GM06990 (cell line): ENCODE measurements at regions not wholly inside any gene's neighbourhood (a gene's known extent, or its start where the extent isn't known, plus 50 kb on each side); places are given as distances from the start of the nearest gene placed in this dataset.

Source experiments
- DNase-seq: peaks from one replicate; pipeline ENCODE4 v3.0.0-alpha.2; 2011; ENCODE audit not compliant: insufficient read length; ENCODE audit errors: extremely low read depth
- H3K27me3 ChIP-seq: replicated peaks from 2 replicates; pipeline ENCODE4 v1.6.0; 2011; ENCODE audit warnings: low read length; ENCODE audit not compliant: control insufficient read depth, insufficient read depth
- H3K36me3 ChIP-seq: 2 replicates; pipeline ENCODE4 v1.5.1; 2011; ENCODE audit warnings: low read length; ENCODE audit not compliant: control insufficient read depth, insufficient read depth
- H3K4me3 ChIP-seq: replicated peaks from 2 replicates; pipeline ENCODE4 v1.5.1; 2011; ENCODE audit warnings: low read depth, mild to moderate bottlenecking, control low read depth, low read length
- TF ChIP-seq, protein P1 (sequence below): IDR thresholded peaks from 2 replicates; pipeline ENCODE4 v1.5.1; 2011; ENCODE audit warnings: low read length, control low read depth, mild to moderate bottlenecking, inconsistent platforms; ENCODE audit not compliant: insufficient read depth, poor library complexity, severe bottlenecking

DNA sequence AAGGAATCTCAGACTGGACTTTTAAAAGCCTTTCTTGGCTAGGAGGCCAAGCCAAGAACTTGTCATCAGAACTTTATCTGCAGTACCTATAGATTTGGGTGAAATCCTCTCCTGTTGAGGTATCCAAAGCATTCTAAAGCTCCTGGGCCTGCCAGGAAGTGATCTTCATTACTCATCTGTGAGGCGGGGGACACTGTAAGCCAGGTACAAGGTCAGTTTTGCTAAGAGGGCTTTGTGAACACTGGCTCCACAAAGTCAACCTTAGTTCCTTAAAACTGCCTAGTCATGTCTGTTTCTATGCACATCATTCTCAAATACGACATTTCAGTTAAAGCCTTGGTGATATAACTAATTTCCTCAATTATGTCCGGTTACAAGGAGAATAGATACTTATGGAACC lies 236.7 kb downstream of the PIK3R1 start:
- TF ChIP-seq, protein P1, sequence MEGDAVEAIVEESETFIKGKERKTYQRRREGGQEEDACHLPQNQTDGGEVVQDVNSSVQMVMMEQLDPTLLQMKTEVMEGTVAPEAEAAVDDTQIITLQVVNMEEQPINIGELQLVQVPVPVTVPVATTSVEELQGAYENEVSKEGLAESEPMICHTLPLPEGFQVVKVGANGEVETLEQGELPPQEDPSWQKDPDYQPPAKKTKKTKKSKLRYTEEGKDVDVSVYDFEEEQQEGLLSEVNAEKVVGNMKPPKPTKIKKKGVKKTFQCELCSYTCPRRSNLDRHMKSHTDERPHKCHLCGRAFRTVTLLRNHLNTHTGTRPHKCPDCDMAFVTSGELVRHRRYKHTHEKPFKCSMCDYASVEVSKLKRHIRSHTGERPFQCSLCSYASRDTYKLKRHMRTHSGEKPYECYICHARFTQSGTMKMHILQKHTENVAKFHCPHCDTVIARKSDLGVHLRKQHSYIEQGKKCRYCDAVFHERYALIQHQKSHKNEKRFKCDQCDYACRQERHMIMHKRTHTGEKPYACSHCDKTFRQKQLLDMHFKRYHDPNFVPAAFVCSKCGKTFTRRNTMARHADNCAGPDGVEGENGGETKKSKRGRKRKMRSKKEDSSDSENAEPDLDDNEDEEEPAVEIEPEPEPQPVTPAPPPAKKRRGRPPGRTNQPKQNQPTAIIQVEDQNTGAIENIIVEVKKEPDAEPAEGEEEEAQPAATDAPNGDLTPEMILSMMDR = no peak
- H3K36me3 ChIP-seq = no peaks in the 10 kb centered on the region
- DNase-seq = no peak
- no peaks in the 10 kb centered on the region for H3K27me3 ChIP-seq
- H3K4me3 ChIP-seq = no peak overlapping the region

DNA sequence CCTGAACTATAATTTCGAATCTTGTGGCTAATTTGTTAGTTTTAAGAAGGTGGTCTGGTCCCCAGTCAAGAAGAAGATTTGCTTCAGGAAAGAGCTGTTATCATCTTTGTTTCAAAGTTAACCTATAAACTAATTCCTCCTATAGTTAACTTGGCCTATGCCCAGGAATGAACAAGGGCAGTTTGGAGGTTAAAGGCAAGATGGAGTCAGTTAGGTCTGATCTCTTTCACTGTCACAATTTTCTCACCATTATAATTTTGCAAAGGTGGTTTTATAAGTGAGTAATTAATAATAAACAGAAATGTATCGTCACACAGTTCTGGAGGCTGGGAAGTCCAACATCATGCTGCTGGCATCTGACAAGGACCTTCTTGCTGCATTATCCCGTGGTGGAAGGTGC lies 238.6 kb downstream of the PIK3R1 start:
- Histone ChIP-seq H3K27me3 (no peaks in the 10 kb centered on the region), H3K4me3 (no peak overlapping the region), H3K36me3 (no peaks in the 10 kb centered on the region)
- DNase-seq = no peak
- TF ChIP-seq, protein P1 = no peak

DNA sequence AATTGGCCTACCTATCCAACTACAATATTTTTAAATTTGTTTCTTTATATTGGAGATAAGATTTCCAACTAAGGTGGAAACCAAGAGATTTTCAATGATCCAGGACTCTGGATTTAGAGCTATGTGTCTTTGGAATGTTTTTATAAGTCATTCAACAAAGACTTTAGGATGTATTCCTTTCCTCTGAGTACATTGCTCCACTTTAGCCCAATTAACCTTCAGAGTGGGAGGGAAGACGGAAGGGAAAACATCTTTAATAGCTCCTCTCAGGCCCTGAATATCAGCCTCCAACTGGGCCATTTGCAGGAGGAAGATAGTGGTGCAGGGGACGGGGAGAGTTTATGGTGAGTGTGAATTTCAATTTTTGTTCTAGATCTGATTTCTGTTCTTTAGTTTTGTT lies 239.2 kb downstream of the PIK3R1 start:
- Histone ChIP-seq H3K36me3 (no peaks in the 10 kb centered on the region), H3K27me3 (no peaks in the 10 kb centered on the region), H3K4me3 (no peak overlapping the region)
- no peak for DNase-seq
- TF ChIP-seq, protein P1 = no peak

DNA sequence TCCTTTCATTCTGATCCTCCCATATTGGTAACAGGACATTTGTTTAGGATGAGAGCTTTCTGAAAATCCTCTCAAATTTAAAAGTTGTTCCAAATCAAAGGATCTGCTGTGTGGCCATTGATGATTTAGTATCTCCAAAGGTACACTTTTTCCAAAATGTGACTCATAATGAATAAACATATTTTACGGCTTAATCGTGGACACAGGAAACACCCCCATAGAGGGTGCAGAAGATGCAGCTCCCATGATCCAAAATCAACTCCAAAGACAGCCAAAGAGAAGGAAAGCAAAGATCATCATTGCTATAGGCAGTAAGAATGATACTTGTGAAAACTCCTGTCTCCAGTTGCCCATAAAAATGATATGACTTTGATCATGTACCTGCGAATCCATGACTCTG lies 239.7 kb downstream of the PIK3R1 start:
- Histone ChIP-seq H3K27me3 (no peaks in the 10 kb centered on the region), H3K36me3 (no peaks in the 10 kb centered on the region), H3K4me3 (no peak overlapping the region)
- DNase-seq = no peak
- TF ChIP-seq, protein P1 = no peak

DNA sequence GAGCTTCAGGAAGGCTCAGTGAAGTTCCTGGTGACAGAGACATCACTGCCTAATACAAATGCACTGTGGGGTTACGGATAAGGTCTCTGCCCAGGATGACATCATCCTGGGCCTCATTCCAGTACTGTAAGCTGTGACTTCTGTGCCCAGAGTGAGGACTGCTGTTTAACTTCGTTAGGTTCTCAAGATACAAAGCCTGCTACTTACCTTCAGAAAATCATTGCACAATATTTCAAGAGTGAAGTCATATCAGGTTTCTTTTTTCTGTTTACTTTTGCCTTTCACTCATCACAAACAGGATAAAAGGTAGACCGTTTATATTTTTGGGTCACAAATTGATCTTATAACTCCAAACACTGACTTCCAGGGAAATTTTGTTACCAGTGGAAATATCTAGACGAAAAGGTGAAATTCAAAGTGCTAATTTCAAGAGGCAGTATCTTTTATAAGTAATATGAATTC lies 241.2 kb downstream of the PIK3R1 start:
- no peaks in the 10 kb centered on the region for H3K27me3 ChIP-seq
- no peak overlapping the region for H3K4me3 ChIP-seq
- TF ChIP-seq, protein P1 = no peak
- no peak for DNase-seq
- H3K36me3 ChIP-seq = no peaks in the 10 kb centered on the region

DNA sequence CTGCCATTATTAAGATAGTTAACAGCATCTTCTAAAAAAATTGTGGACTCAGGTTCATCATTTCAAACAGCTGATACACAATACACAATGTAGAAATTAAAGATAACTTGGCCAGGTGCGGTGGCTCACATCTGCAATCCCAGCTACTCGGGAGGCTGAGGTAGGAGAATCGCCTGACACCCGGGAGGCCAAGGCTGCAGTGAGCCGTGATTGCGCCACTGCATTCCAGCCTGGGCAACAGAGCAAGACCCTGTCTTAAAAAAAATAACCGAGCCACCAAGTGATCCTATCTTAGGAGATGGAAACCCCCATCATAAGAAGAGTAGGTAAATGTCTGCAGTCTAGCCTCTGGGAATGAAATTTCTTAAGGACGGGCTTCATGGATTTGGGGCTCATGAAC lies 241.7 kb downstream of the PIK3R1 start:
- DNase-seq = no peak
- TF ChIP-seq, protein P1 = no peak
- no peaks in the 10 kb centered on the region for H3K27me3 ChIP-seq

More for the DNA sequence above, 241.7 kb downstream of the PIK3R1 start:
- no peaks in the 10 kb centered on the region for H3K36me3 ChIP-seq
- H3K4me3 ChIP-seq = no peak overlapping the region
